H1 (cell line): ENCODE measurements at regions not wholly inside any gene's neighbourhood (a gene's known extent, or its start where the extent isn't known, plus 50 kb on each side); places are given as distances from the start of the nearest gene placed in this dataset.

Source experiments
- CTCF ChIA-PET: fragments of 300-600 bp; sonication (Branson Sonifier 250); formaldehyde crosslinking; loops from one replicate; lab custom pipeline; 2021; ENCODE audit not compliant: partially characterized antibody; lab: Charles Lee
- POLR2A ChIA-PET: fragments of 300-600 bp; sonication (Branson Sonifier 250); formaldehyde crosslinking; loops from one replicate; lab custom pipeline; 2021; ENCODE audit warnings: inconsistent platforms; ENCODE audit not compliant: partially characterized antibody; lab: Charles Lee
- DNase-seq, 2 experiments: peaks; one replicate each; pipeline versions ENCODE4 v3.0.0 to v3.0.0-alpha.2; 2010 to 2022; ENCODE audit warnings: low spot score in 2 of 2, low read depth in 1 of 2, mixed read lengths in 1 of 2
- FAIRE-seq: peaks from 2 replicates; lab custom pipeline; 2011; peaks lifted over from hg19 to GRCh38; lab: Jason Lieb, UNC
- H2AFZ ChIP-seq: 2 replicates; pipeline ENCODE4 v1.8.1; 2012; ENCODE audit warnings: low read length, inconsistent platforms
- H2AK5ac ChIP-seq: 2 replicates; pipeline ENCODE4 v1.6.1; 2013; ENCODE audit warnings: low read depth, low read length
- H2BK120ac ChIP-seq: replicated peaks from 2 replicates; pipeline ENCODE3; 2013; ENCODE audit warnings: low read depth, low read length, inconsistent platforms
- H2BK12ac ChIP-seq: 2 replicates; pipeline ENCODE4 v1.6.1; 2013; ENCODE audit warnings: low read depth, low read length
- H2BK15ac ChIP-seq: 2 replicates; pipeline ENCODE4 v1.6.1; 2013; ENCODE audit warnings: low read length
- H2BK20ac ChIP-seq: 2 replicates; pipeline ENCODE4 v1.6.1; 2013; ENCODE audit warnings: low read length
- H2BK5ac ChIP-seq: 2 replicates; pipeline ENCODE4 v1.6.1; 2013; ENCODE audit warnings: low read depth, low read length
- H3K14ac ChIP-seq: 2 replicates; pipeline ENCODE4 v1.6.1; 2013; ENCODE audit warnings: inconsistent platforms; ENCODE audit not compliant: insufficient read length
- H3K18ac ChIP-seq: 2 replicates; pipeline ENCODE4 v1.6.1; 2013; ENCODE audit warnings: low read length; ENCODE audit errors: extremely low read depth
- H3K23ac ChIP-seq: 2 replicates; pipeline ENCODE4 v1.6.1; 2013; ENCODE audit warnings: inconsistent platforms; ENCODE audit not compliant: insufficient read length
- H3K23me2 ChIP-seq: 2 replicates; pipeline ENCODE4 v1.6.1; 2013; ENCODE audit warnings: low read depth, low read length
- H3K27ac ChIP-seq: 2 replicates; pipeline ENCODE4 v1.6.1; 2011; ENCODE audit warnings: low read depth, low read length, inconsistent platforms
- H3K27me3 ChIP-seq, 4 experiments: replicated peaks in 1 of 4; 1 replicate in 1 of 4; 2 replicates in 3 of 4; pipeline versions ENCODE4 v1.6.1 to v1.8.1; 2011 to 2013; ENCODE audit warnings: low read length in 3 of 4, mild to moderate bottlenecking in 3 of 4, inconsistent platforms in 2 of 4, mixed read lengths in 2 of 4, moderate library complexity in 1 of 4; ENCODE audit not compliant: control insufficient read depth in 3 of 4, insufficient read depth in 3 of 4; ENCODE audit errors: extremely low read depth in 1 of 4
- H3K36me3 ChIP-seq, 4 experiments: 2 replicates each; pipeline versions ENCODE4 v1.6.1 to v1.8.1; 2011 to 2013; ENCODE audit warnings: mild to moderate bottlenecking in 4 of 4, low read length in 3 of 4, moderate library complexity in 2 of 4, control low read depth in 1 of 4, inconsistent platforms in 1 of 4; ENCODE audit not compliant: insufficient read depth in 4 of 4, control insufficient read depth in 2 of 4
- H3K4ac ChIP-seq: replicated peaks from 2 replicates; pipeline ENCODE3; 2013; ENCODE audit warnings: low read length, low read depth, mixed read lengths, inconsistent platforms; ENCODE audit not compliant: insufficient read length
- H3K4me1 ChIP-seq, 4 experiments: replicated peaks in 1 of 4; 1 replicate in 1 of 4; 2 replicates in 3 of 4; pipeline versions ENCODE4 v1.6.1 to v1.8.1; 2011 to 2013; ENCODE audit warnings: low read length in 3 of 4, inconsistent platforms in 2 of 4, mixed read lengths in 1 of 4; ENCODE audit not compliant: insufficient read depth in 4 of 4, control insufficient read depth in 3 of 4
- H3K4me2 ChIP-seq, 2 experiments: 2 replicates each; pipeline versions ENCODE4 v1.6.1 to v1.8.1; 2011 to 2013; ENCODE audit warnings: low read depth in 2 of 2, low read length in 2 of 2, control low read depth in 1 of 2, inconsistent platforms in 1 of 2, mild to moderate bottlenecking in 1 of 2; ENCODE audit not compliant: insufficient read depth in 1 of 2
- H3K4me3 ChIP-seq, 4 experiments: fragments of 200-600, 300-600 bp in 1 of 4; sonication (generic), shearing (Covaris generic), sonication (Bioruptor Twin) in 1 of 4; 2 replicates each; pipeline versions ENCODE4 v1.5.1 to v1.8.1; 2011 to 2016; ENCODE audit warnings: low read length in 4 of 4, low read depth in 3 of 4, control low read depth in 2 of 4, inconsistent platforms in 2 of 4, mild to moderate bottlenecking in 2 of 4, mixed read lengths in 1 of 4, moderate library complexity in 1 of 4; ENCODE audit not compliant: insufficient read depth in 2 of 4; ENCODE audit errors: extremely low read depth in 1 of 4
- H3K56ac ChIP-seq: replicated peaks from 2 replicates; pipeline ENCODE3; 2013; ENCODE audit warnings: low read depth, mild to moderate bottlenecking, mixed read lengths, low read length, inconsistent platforms; ENCODE audit not compliant: insufficient read length
- H3K79me1 ChIP-seq: 2 replicates; pipeline ENCODE4 v1.6.1; 2013; ENCODE audit warnings: low read depth, low read length, control low read depth
- H3K79me2 ChIP-seq, 2 experiments: 2 replicates each; pipeline versions ENCODE4 v1.6.1 to v1.8.1; 2012 to 2013; ENCODE audit warnings: low read length in 2 of 2, mild to moderate bottlenecking in 2 of 2, inconsistent platforms in 1 of 2; ENCODE audit not compliant: insufficient read depth in 2 of 2, control insufficient read depth in 1 of 2
- H3K9ac ChIP-seq, 4 experiments: replicated peaks in 1 of 4; 1 replicate in 1 of 4; 2 replicates in 3 of 4; pipeline versions ENCODE4 v1.6.1 to v1.8.1; 2011 to 2013; ENCODE audit warnings: low read depth in 3 of 4, low read length in 3 of 4, control low read depth in 2 of 4, mild to moderate bottlenecking in 2 of 4, moderate library complexity in 2 of 4, inconsistent platforms in 1 of 4; ENCODE audit errors: extremely low read depth in 1 of 4
- H3K9me3 ChIP-seq, 2 experiments: 2 replicates each; pipeline versions ENCODE4 v1.6.1 to v1.8.1; 2012 to 2013; ENCODE audit warnings: mild to moderate bottlenecking in 2 of 2, moderate library complexity in 2 of 2, control low read depth in 1 of 2, inconsistent platforms in 1 of 2, low read depth in 1 of 2, low read length in 1 of 2, mixed read lengths in 1 of 2; ENCODE audit not compliant: insufficient read depth in 2 of 2
- H4K20me1 ChIP-seq, 2 experiments: replicated peaks in 1 of 2; 2 replicates each; pipeline versions ENCODE3 to v1.8.1; 2011 to 2013; ENCODE audit warnings: inconsistent platforms in 2 of 2, low read length in 2 of 2, mild to moderate bottlenecking in 1 of 2; ENCODE audit not compliant: insufficient read depth in 2 of 2, control insufficient read depth in 1 of 2
- H4K5ac ChIP-seq: 2 replicates; pipeline ENCODE4 v1.6.1; 2013; ENCODE audit warnings: low read length, low read depth, mixed read lengths, inconsistent platforms; ENCODE audit not compliant: insufficient read length
- H4K8ac ChIP-seq: 2 replicates; pipeline ENCODE4 v1.8.0; 2013; ENCODE audit warnings: mild to moderate bottlenecking, moderate library complexity, low read length, inconsistent platforms; ENCODE audit not compliant: insufficient read depth; ENCODE audit errors: extremely low read depth
- H4K91ac ChIP-seq: replicated peaks from 2 replicates; pipeline ENCODE3; 2013; ENCODE audit warnings: low read length, mixed read lengths, inconsistent platforms; ENCODE audit not compliant: insufficient read length
- CBX8 ChIP-seq: fragments of 300-800, 300-1000 bp; sonication (generic); IDR thresholded peaks from 2 replicates; pipeline ENCODE4 v1.7.1; 2016; ENCODE audit warnings: low read depth, low read length, borderline replicate concordance
- EGR1 ChIP-seq: IDR thresholded peaks from 2 replicates; pipeline ENCODE4 v1.6.1; 2011; ENCODE audit warnings: low read depth, low read length, borderline replicate concordance
- EZH2 ChIP-seq: fragments of 200-600 bp; sonication (generic); IDR thresholded peaks from 2 replicates; pipeline ENCODE4 v1.7.1; 2012; ENCODE audit warnings: low read depth, mild to moderate bottlenecking, moderate library complexity, low read length, inconsistent platforms; ENCODE audit not compliant: severe bottlenecking
- SIX5 ChIP-seq: IDR thresholded peaks from 2 replicates; pipeline ENCODE4 v1.6.1; 2011; ENCODE audit warnings: mild to moderate bottlenecking, low read depth, low read length
- SP1 ChIP-seq: IDR thresholded peaks from 2 replicates; pipeline ENCODE4 v1.6.1; 2011; ENCODE audit warnings: low read depth, low read length
- SRF ChIP-seq: IDR thresholded peaks from 2 replicates; pipeline ENCODE4 v1.6.1; 2011; ENCODE audit warnings: mild to moderate bottlenecking, low read depth, low read length, moderate library complexity
- SUZ12 ChIP-seq: fragments of 200-600 bp; sonication (generic); IDR thresholded peaks from 2 replicates; pipeline ENCODE4 v1.6.1; 2012; ENCODE audit warnings: mild to moderate bottlenecking, inconsistent platforms, low read length, moderate library complexity, mixed read lengths
- TAF7 ChIP-seq: optimal IDR thresholded peaks from 2 replicates; pipeline ENCODE3; 2011; ENCODE audit warnings: low read depth, mild to moderate bottlenecking, inconsistent platforms, low read length, moderate library complexity, borderline replicate concordance
- WGBS, 2 experiments: shearing (Covaris generic) in 1 of 2; methylation state at CpG; one replicate each; pipeline versions ENCODE4 v1.1.6 to v1.1.7; 2013 to 2015; ENCODE audit warnings: low lambda C conversion rate in 2 of 2, mixed read lengths in 2 of 2, inconsistent platforms in 1 of 2, low coverage in 1 of 2, missing lambda C conversion rate in 1 of 2; ENCODE audit not compliant: insufficient replicate concordance in 2 of 2, insufficient coverage in 1 of 2, insufficient read length in 1 of 2; ENCODE audit errors: extremely low coverage in 1 of 2, missing lambda C conversion rate in 1 of 2; 5-methylcytosine and 5-hydroxymethylcytosine counted together
- TF ChIP-seq, protein P1 (sequence below): IDR thresholded peaks from 2 replicates; pipeline ENCODE4 v1.6.1; 2012; ENCODE audit warnings: low read length, inconsistent platforms

DNA sequence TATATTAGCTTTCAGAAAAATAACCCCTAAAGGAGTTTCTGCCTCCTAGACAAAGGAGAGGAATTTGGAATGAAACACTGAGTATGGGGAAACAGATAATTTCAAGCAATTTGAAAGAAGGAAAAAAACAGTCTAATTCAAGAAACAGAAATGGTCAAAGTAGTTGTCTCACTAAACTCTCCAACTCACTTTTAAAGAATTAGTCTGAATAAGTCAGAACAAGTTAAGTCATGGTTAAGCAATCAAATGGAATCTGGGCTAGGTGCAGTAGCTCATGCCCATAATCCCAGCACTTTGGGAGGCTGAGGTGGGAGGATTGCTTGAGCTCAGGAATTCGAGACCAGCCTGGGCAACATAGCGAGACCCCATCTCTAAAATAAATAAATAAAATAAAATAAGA lies 95.7 kb upstream of the GRIA3 start:
- no peak overlapping the region for H2BK5ac ChIP-seq
- no peak overlapping the region for H3K9ac ChIP-seq
- TF ChIP-seq SRF = no peak
- TF ChIP-seq EGR1 = no peak
- TF ChIP-seq CBX8 = no peak
- TF ChIP-seq EZH2 = no peak
- no peak for TF ChIP-seq SUZ12
- TF ChIP-seq SIX5 = no peak
- TF ChIP-seq TAF7 = no peak
- TF ChIP-seq, protein P1, sequence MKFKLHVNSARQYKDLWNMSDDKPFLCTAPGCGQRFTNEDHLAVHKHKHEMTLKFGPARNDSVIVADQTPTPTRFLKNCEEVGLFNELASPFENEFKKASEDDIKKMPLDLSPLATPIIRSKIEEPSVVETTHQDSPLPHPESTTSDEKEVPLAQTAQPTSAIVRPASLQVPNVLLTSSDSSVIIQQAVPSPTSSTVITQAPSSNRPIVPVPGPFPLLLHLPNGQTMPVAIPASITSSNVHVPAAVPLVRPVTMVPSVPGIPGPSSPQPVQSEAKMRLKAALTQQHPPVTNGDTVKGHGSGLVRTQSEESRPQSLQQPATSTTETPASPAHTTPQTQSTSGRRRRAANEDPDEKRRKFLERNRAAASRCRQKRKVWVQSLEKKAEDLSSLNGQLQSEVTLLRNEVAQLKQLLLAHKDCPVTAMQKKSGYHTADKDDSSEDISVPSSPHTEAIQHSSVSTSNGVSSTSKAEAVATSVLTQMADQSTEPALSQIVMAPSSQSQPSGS = no peak
- no peak for TF ChIP-seq SP1
- no peak overlapping the region for H2AFZ ChIP-seq
- no peak overlapping the region for H4K5ac ChIP-seq
- no peak overlapping the region for H2BK12ac ChIP-seq
- DNase-seq = no peak
- H4K8ac ChIP-seq = no peak overlapping the region
- H3K23me2 ChIP-seq = no peaks in the 10 kb centered on the region; the same call in 1 of the 2 replicates
- FAIRE-seq = no peak
- no peaks in the 10 kb centered on the region for H4K20me1 ChIP-seq
- WGBS, 2 experiments = 88% methylated on average over 2 of the region's 2 CpGs; no CpG with 5 or more reads in 1 of the 2 experiments
- no peaks in the 10 kb centered on the region for H3K27me3 ChIP-seq
- H3K9me3 ChIP-seq = no peaks in the 10 kb centered on the region
- no peak overlapping the region for H3K14ac ChIP-seq
- H3K56ac ChIP-seq = no peak overlapping the region
- peaks cover 0 to 2% (median 0%) of the 10 kb centered on the region in 4 experiments; a peak in 3 of 7 replicates for H3K4me1 ChIP-seq
- no peak overlapping the region for H3K4me3 ChIP-seq
- H3K4me2 ChIP-seq = no peak overlapping the region
- no peaks in the 10 kb centered on the region for H3K79me2 ChIP-seq
- no peak overlapping the region for H2AK5ac ChIP-seq
- no peak overlapping the region for H3K23ac ChIP-seq
- H3K36me3 ChIP-seq = no peaks in the 10 kb centered on the region
- CTCF ChIA-PET = no interaction called here
- no peak overlapping the region for H2BK120ac ChIP-seq
- no peak overlapping the region for H3K18ac ChIP-seq
- POLR2A ChIA-PET = no interaction called here
- no peak overlapping the region for H3K4ac ChIP-seq
- H2BK15ac ChIP-seq = no peak overlapping the region
- H2BK20ac ChIP-seq = no peak overlapping the region
- H4K91ac ChIP-seq = no peak overlapping the region
- H3K79me1 ChIP-seq = no peaks in the 10 kb centered on the region
- no peak overlapping the region for H3K27ac ChIP-seq
